ENCODE measurements at regions not wholly inside any gene's neighbourhood (a gene's known extent, or its start where the extent isn't known, plus 50 kb on each side); places are given as distances from the start of the nearest gene placed in this dataset.
"Not testable (repeated sequence)": the region's sequence is repeated elsewhere in the genome, so short reads cannot be mapped to it uniquely, and the experiment has no call there.

DNA sequence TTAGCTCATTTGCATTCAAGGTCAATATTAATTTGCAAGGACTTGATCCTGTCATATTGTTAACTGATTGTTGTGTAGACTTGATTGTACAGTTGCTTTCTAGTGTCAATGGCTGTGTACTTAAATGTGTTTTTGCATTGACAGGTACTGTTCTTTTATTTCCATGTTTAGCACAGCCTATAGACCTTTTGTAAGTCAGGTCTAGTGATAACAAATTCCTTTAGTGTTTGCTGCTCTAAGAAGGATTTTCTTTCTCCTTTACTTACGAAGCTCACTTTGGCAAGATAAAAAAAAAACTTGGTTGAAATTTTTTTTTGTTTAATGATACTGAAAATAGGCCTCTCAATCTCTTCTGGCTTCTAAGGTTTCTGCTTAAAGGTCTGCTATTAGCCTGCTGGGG lies 942.3 kb downstream of the QKI start:
- DNase-seq = no peak

- peak; percentile 19 for DNase-seq
Measured at GRCh38 chr6:164347455-164347854, 932.9 kb downstream of the QKI start.

- DNase-seq = peak; percentile 29
Measured at GRCh38 chr6:164346631-164347030, 932.1 kb downstream of the QKI start.

GRCh38 chr6:164345806-164346496 lies 931.4 kb downstream of the QKI start:
- no peak for DNase-seq

DNA sequence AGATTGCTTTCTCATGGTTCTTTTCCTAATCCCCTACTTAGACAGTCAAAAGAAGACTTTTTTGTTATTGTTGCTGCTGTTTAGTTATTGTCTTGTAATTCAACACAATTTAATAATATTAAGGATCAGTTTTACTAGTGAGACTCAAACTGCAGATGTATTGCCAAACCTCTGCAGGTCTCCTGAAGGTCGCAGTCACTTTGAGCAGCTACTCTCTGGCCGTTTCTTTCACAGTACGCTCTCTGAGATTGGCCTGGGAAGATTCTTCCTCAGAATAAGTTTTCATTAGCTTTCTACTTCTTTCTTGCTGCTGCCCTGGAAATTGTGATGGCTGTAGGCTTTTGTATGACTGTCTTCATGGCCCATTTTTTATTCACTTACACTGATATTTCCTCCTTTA lies 930.8 kb downstream of the QKI start:
- DNase-seq = no peak

- DNase-seq = no peak
Measured at GRCh38 chr6:164344801-164345291, 930.3 kb downstream of the QKI start.

DNA sequence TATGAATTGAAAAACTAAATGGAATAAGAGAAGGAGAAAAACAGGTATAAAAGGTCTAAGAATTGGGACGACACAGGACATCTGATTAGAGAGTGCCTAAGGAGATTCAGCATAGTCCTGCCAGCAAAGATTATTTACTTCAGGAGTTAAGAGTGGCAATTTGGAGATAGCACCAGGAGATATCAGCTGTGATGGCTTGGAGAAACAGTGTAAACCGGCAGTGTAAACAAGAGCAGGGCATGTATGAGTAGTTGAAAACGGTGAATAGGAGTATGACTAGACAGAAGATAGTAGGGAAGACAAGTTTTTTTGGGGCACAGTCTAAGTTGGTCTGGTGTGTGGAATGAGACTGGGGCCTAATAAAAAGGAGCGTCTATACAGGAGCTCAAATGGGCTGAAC lies 924.9 kb downstream of the QKI start:
- DNase-seq = not testable (repeated sequence)

- DNase-seq = no peak
Measured at GRCh38 chr6:164337925-164338397, 923.4 kb downstream of the QKI start.

- no peak for DNase-seq
Measured at GRCh38 chr6:164337024-164337924, 922.8 kb downstream of the QKI start.

- no peak for DNase-seq
Measured at GRCh38 chr6:164336455-164336854, 921.9 kb downstream of the QKI start.

GRCh38 chr6:164331026-164331425 lies 916.5 kb downstream of the QKI start:
- DNase-seq = no peak

- no peak for DNase-seq
Measured at GRCh38 chr6:164325168-164325567, 910.6 kb downstream of the QKI start.

DNA sequence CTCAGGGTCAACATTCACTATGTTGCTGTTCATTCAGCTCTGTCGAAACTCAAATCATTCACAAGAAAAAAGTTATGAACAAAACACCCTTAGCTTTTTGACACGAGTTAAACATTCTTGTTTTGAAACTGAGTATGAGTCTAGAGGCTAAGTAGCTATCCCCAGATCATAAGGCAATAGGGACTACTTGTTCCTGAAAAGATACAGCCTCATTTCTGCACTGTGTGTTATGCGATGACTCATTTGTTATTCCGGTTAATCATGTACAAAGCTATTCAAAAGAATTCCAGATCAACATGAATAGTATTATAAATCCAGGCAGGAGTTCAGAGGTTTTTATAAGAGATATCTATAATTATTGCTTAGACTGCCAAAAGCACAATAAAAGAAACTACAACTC lies 908.0 kb downstream of the QKI start:
- peak; percentile 64 for DNase-seq

- DNase-seq = no peak
Measured at GRCh38 chr6:164321297-164321696, 906.8 kb downstream of the QKI start.

DNA sequence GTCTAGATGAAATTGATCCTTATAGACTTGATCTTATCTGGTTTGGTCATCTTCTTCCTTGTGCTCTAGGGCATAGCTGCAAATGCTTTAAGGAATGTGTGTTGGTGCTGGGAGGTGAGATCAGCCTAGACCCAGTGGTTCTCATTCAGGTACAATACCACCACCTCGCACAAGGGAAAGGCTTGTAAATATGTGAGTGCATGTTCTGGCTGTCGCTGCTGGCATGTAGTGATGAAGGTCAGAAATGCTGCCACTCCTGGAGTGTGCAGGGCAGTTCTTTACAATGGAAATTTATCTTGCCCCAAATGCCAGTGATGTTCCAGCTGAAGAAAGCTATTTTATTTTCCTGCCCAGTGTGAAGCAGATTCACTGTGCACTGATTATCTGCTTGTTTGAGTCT lies 900.9 kb downstream of the QKI start:
- no peak for DNase-seq

- no peak for DNase-seq
Measured at GRCh38 chr6:164308339-164308738, 893.8 kb downstream of the QKI start.

DNA sequence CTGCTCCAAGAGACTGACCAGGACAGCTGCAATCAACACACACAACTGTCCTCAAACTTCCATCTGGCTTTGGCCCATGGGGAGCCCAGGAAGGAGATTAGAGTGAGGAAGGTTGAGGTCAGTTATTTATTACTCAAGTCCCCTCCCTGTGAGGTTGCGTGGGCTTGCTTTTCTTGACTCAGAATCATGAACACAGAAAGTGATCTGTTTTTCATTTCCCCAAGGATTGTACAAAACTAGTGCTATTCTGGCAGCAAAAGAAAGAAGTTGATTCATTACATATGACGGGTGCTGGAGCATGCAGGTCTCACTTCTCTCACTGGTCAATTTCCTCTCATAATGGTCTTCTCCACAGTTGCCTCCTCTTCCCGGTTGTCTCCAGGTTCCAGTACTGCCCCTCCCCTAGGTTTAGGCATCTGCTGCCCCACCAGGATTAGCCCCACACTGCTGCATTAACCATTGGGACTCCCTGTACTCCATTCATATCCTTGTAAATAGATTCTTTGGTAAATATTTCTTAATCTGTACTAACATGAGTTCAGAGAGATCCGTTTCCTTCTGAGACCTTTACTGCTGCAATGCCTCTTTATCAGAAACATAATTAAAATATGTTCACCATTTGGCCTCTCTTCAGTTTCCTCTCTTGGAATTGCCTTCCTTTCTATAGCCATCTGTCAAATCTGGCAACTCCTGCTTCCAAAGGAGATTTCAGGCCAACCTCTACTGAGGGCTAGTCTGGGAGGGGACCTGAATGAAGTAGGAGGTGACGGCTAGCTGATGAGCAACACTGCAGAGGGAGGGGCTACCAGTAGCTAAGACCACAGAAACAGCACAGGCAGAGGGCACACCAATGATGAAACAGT lies 888.8 kb downstream of the QKI start:
- DNase-seq = no peak

GRCh38 chr6:164296411-164296810 lies 881.9 kb downstream of the QKI start:
- DNase-seq = no peak

- no peak for DNase-seq
Measured at GRCh38 chr6:164294047-164294784, 879.7 kb downstream of the QKI start.

DNA sequence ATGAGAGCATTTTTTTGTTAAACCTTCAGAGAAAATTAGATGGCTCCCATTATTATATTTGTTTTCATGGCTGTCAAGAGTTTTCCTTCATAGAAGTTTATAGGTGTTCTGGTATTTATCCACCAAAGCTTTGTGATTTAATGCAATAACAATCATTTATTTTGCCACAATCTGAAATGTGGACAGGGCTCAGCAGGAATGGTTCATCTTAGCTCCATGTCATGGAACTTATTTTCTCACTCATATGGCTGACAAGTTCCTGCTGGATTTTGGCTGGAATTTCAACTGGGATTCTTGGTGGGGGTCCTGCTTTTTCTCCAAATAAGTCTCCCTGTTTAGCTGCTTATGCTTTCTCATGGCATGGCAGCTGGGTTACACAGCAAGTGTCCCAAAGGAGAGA lies 876.7 kb downstream of the QKI start:
- no peak for DNase-seq

GRCh38 chr6:164290101-164290500 lies 875.6 kb downstream of the QKI start:
- no peak for DNase-seq

- no peak for DNase-seq
Measured at GRCh38 chr6:164286011-164286410, 871.5 kb downstream of the QKI start.
